ENCODE measurements at regions not wholly inside any gene's neighbourhood (a gene's known extent, or its start where the extent isn't known, plus 50 kb on each side); places are given as distances from the start of the nearest gene placed in this dataset.

- Histone ChIP-seq H3K27me3 (ENCODE audit: control insufficient read depth, insufficient read depth, low read length) (no peaks in the 10 kb centered on the region), H3K36me3 (ENCODE audit: control insufficient read depth, insufficient read depth, low read length) (no peaks in the 10 kb centered on the region), H3K79me2 (ENCODE audit: control insufficient read depth, insufficient read depth, low read length) (no peaks in the 10 kb centered on the region), H3K27ac (ENCODE audit: insufficient read depth, low read length) (no peak overlapping the region), H3K4me3 (replicated peaks in 1 of 4; ENCODE audit: control extremely low read depth in 1 of 4, insufficient read depth in 1 of 4, low read depth in 3 of 4, low read length in 4 of 4) (no peak overlapping the region), H3K4me2 (ENCODE audit: extremely low read depth, insufficient read depth, low read length) (no peak overlapping the region), H3K4me1 (ENCODE audit: control insufficient read depth, extremely low read depth, insufficient read depth, low read length) (no peaks in the 10 kb centered on the region), H3K9me3 (ENCODE audit: control insufficient read depth, insufficient read depth, low read depth, low read length) (no peaks in the 10 kb centered on the region), H3K9ac (ENCODE audit: insufficient read depth, low read length) (no peak overlapping the region), H2AFZ (ENCODE audit: low read length) (no peak overlapping the region), H4K20me1 (ENCODE audit: control insufficient read depth, extremely low read depth, insufficient read depth, low read length) (no peaks in the 10 kb centered on the region)
- no peak for DNase-seq (ENCODE audit: low read depth in 2 of 2)
- TF ChIP-seq EZH2 (IDR thresholded peaks at IDR 0.05; ENCODE audit: low read length, missing control alignments) = no peak
Measured at GRCh38 chr5:37940931-37941623, 101.2 kb upstream of the GDNF start.

GRCh38 chr5:37938861-37939260 lies 99.0 kb upstream of the GDNF start:
- no peaks in the 10 kb centered on the region for H3K9me3 ChIP-seq (ENCODE audit: control insufficient read depth, insufficient read depth, low read depth, low read length)
- H3K79me2 ChIP-seq (ENCODE audit: control insufficient read depth, insufficient read depth, low read length) = no peaks in the 10 kb centered on the region
- H3K4me1 ChIP-seq (ENCODE audit: control insufficient read depth, extremely low read depth, insufficient read depth, low read length) = no peaks in the 10 kb centered on the region
- no peaks in the 10 kb centered on the region for H3K36me3 ChIP-seq (ENCODE audit: control insufficient read depth, insufficient read depth, low read length)
- H4K20me1 ChIP-seq (ENCODE audit: control insufficient read depth, extremely low read depth, insufficient read depth, low read length) = no peaks in the 10 kb centered on the region
- no peak for DNase-seq (ENCODE audit: low read depth in 2 of 2)
- H3K27me3 ChIP-seq (ENCODE audit: control insufficient read depth, insufficient read depth, low read length) = no peaks in the 10 kb centered on the region
- H2AFZ ChIP-seq (ENCODE audit: low read length) = no peak overlapping the region
- H3K9ac ChIP-seq (ENCODE audit: insufficient read depth, low read length) = no peak overlapping the region
- H3K4me2 ChIP-seq (ENCODE audit: extremely low read depth, insufficient read depth, low read length) = no peak overlapping the region
- TF ChIP-seq CTCF (conservative IDR thresholded peaks at IDR 0.05 in 1 of 2, IDR thresholded peaks at IDR 0.05 in 1 of 2; ENCODE audit: low read depth in 1 of 2, low read length in 2 of 2) (no peak), EZH2 (IDR thresholded peaks at IDR 0.05; ENCODE audit: low read length, missing control alignments) (no peak)
- no peak overlapping the region for H3K27ac ChIP-seq (ENCODE audit: insufficient read depth, low read length)
- no peak overlapping the region for H3K4me3 ChIP-seq (replicated peaks in 1 of 4; ENCODE audit: control extremely low read depth in 1 of 4, insufficient read depth in 1 of 4, low read depth in 3 of 4, low read length in 4 of 4)

GRCh38 chr5:37938076-37938852 lies 98.4 kb upstream of the GDNF start:
- no peak for TF ChIP-seq EZH2 (IDR thresholded peaks at IDR 0.05; ENCODE audit: low read length, missing control alignments)
- H3K36me3 ChIP-seq (ENCODE audit: control insufficient read depth, insufficient read depth, low read length) = no peaks in the 10 kb centered on the region
- no peak overlapping the region for H3K4me2 ChIP-seq (ENCODE audit: extremely low read depth, insufficient read depth, low read length)
- DNase-seq (ENCODE audit: low read depth in 2 of 2) = no peak
- H3K4me1 ChIP-seq (ENCODE audit: control insufficient read depth, extremely low read depth, insufficient read depth, low read length) = no peaks in the 10 kb centered on the region
- H3K79me2 ChIP-seq (ENCODE audit: control insufficient read depth, insufficient read depth, low read length) = no peaks in the 10 kb centered on the region
- H3K27ac ChIP-seq (ENCODE audit: insufficient read depth, low read length) = no peak overlapping the region
- no peak overlapping the region for H3K4me3 ChIP-seq (replicated peaks in 1 of 4; ENCODE audit: control extremely low read depth in 1 of 4, insufficient read depth in 1 of 4, low read depth in 3 of 4, low read length in 4 of 4)
- no peak overlapping the region for H3K9ac ChIP-seq (ENCODE audit: insufficient read depth, low read length)
- no peak overlapping the region for H2AFZ ChIP-seq (ENCODE audit: low read length)
- no peaks in the 10 kb centered on the region for H4K20me1 ChIP-seq (ENCODE audit: control insufficient read depth, extremely low read depth, insufficient read depth, low read length)
- no peaks in the 10 kb centered on the region for H3K27me3 ChIP-seq (ENCODE audit: control insufficient read depth, insufficient read depth, low read length)
- H3K9me3 ChIP-seq (ENCODE audit: control insufficient read depth, insufficient read depth, low read depth, low read length) = no peaks in the 10 kb centered on the region

GRCh38 chr5:37936091-37936490 lies 96.2 kb upstream of the GDNF start:
- H3K9me3 ChIP-seq (ENCODE audit: control insufficient read depth, insufficient read depth, low read depth, low read length) = no peaks in the 10 kb centered on the region
- no peak overlapping the region for H3K4me2 ChIP-seq (ENCODE audit: extremely low read depth, insufficient read depth, low read length)
- DNase-seq (ENCODE audit: low read depth in 2 of 2) = no peak
- H3K79me2 ChIP-seq (ENCODE audit: control insufficient read depth, insufficient read depth, low read length) = no peaks in the 10 kb centered on the region
- H2AFZ ChIP-seq (ENCODE audit: low read length) = no peak overlapping the region
- no peaks in the 10 kb centered on the region for H3K4me1 ChIP-seq (ENCODE audit: control insufficient read depth, extremely low read depth, insufficient read depth, low read length)
- H3K4me3 ChIP-seq (replicated peaks in 1 of 4; ENCODE audit: control extremely low read depth in 1 of 4, insufficient read depth in 1 of 4, low read depth in 3 of 4, low read length in 4 of 4) = no peak overlapping the region
- TF ChIP-seq EZH2 (IDR thresholded peaks at IDR 0.05; ENCODE audit: low read length, missing control alignments) = no peak
- TF ChIP-seq CTCF (conservative IDR thresholded peaks at IDR 0.05 in 1 of 2, IDR thresholded peaks at IDR 0.05 in 1 of 2; ENCODE audit: low read depth in 1 of 2, low read length in 2 of 2) = no peak
- H4K20me1 ChIP-seq (ENCODE audit: control insufficient read depth, extremely low read depth, insufficient read depth, low read length) = no peaks in the 10 kb centered on the region
- no peaks in the 10 kb centered on the region for H3K27me3 ChIP-seq (ENCODE audit: control insufficient read depth, insufficient read depth, low read length)
- no peaks in the 10 kb centered on the region for H3K36me3 ChIP-seq (ENCODE audit: control insufficient read depth, insufficient read depth, low read length)
- no peak overlapping the region for H3K27ac ChIP-seq (ENCODE audit: insufficient read depth, low read length)
- H3K9ac ChIP-seq (ENCODE audit: insufficient read depth, low read length) = no peak overlapping the region
